Endothelial cell (in vitro differentiated cells): ENCODE measurements at regions not wholly inside any gene's neighbourhood (a gene's known extent, or its start where the extent isn't known, plus 50 kb on each side); places are given as distances from the start of the nearest gene placed in this dataset.

Experiments used
- DNase-seq: peaks from one replicate; pipeline ENCODE4 v3.0.0; 2021; ENCODE audit warnings: low spot score
- H3K27ac Mint-ChIP-seq: one replicate; pipeline ENCODE4 v1.8.0; 2021; ENCODE audit warnings: mixed read lengths, inconsistent platforms; ENCODE audit not compliant: unreplicated experiment
- H3K27me3 Mint-ChIP-seq: one replicate; pipeline ENCODE4 v1.8.0; 2021; ENCODE audit warnings: mild to moderate bottlenecking, moderate library complexity, mixed read lengths, inconsistent platforms; ENCODE audit not compliant: unreplicated experiment
- H3K36me3 Mint-ChIP-seq: one replicate; pipeline ENCODE4 v1.8.0; 2021; ENCODE audit warnings: mild to moderate bottlenecking, low read depth, mixed read lengths, inconsistent platforms; ENCODE audit not compliant: unreplicated experiment
- H3K4me1 Mint-ChIP-seq: one replicate; pipeline ENCODE4 v1.8.0; 2021; ENCODE audit warnings: mild to moderate bottlenecking, mixed read lengths, inconsistent platforms; ENCODE audit not compliant: unreplicated experiment
- H3K4me3 Mint-ChIP-seq: one replicate; pipeline ENCODE4 v1.8.0; 2021; ENCODE audit warnings: mild to moderate bottlenecking, mixed read lengths, inconsistent platforms; ENCODE audit not compliant: unreplicated experiment
- H3K9me3 Mint-ChIP-seq: one replicate; pipeline ENCODE4 v1.8.0; 2021; ENCODE audit warnings: mixed read lengths, inconsistent platforms; ENCODE audit not compliant: unreplicated experiment
- CTCF ChIP-seq: fragments of 200-600 bp; sonication (generic); IDR thresholded peaks from one replicate; pipeline ENCODE4 v1.5.0; 2021; ENCODE audit warnings: antibody characterized with exemption; ENCODE audit not compliant: unreplicated experiment

GRCh38 chr14:50021261-50022031 is 94.9 kb downstream of the VCPKMT start:
- Mint-ChIP-seq H3K4me1 (peaks cover 4% of the 10 kb centered on the region), H3K27me3 (no peaks in the 10 kb centered on the region), H3K4me3 (no peak overlapping the region), H3K27ac (no peak overlapping the region), H3K36me3 (peaks cover 13% of the 10 kb centered on the region), H3K9me3 (peaks cover 6% of the 10 kb centered on the region)
- DNase-seq = no peak
- TF ChIP-seq CTCF = no peak

GRCh38 chr14:50022661-50023060 is 93.7 kb downstream of the VCPKMT start:
- no peak for TF ChIP-seq CTCF
- Mint-ChIP-seq H3K4me3 (no peak overlapping the region), H3K36me3 (peaks cover 13% of the 10 kb centered on the region), H3K27ac (no peak overlapping the region), H3K27me3 (peaks cover 2% of the 10 kb centered on the region), H3K4me1 (peaks cover 4% of the 10 kb centered on the region), H3K9me3 (peaks cover 6% of the 10 kb centered on the region)
- no peak for DNase-seq

DNA sequence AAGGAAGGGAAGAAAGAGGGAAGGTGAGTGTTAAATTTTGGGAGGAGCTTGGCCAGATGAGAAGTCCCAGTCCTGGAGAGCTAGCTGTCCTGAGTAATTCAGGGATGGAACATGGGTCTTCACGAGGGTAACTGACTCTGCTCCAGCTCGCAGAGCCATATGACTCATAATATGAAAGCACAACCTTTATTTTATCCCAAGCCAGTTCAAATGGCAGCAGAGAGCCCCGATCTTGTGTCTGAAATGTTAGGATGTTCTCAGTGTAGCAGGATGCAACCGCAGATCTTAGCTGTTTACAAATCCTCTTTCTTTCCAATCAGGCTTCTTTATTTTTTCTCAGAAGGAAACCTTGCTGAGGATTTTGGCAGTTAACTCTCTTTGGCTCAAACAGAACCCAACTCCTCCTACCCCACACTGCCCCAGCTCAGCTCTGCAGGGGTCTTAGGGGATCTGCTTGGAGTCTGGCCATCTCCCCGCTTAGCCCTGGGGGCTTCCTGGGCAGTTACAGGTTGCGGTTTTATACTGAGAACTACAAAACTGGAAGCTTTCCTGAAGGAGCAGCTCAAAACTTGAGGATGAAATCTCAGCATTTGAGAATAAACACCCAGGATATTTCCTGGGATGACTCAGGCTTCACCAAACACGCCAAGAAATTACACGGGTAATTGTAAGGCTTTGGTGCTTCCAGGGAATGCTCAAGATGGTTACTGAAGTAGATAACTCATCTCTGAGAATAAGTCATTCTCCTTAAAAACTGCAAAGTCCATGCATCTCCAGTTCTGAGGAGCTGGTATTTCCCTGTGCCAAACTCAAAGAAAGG is 92.5 kb downstream of the VCPKMT start:
- no peak overlapping the region for H3K4me3 Mint-ChIP-seq
- H3K4me1 Mint-ChIP-seq = peaks cover 1% of the 10 kb centered on the region
- no peak overlapping the region for H3K27ac Mint-ChIP-seq
- no peak for TF ChIP-seq CTCF
- peaks cover 4% of the 10 kb centered on the region for H3K27me3 Mint-ChIP-seq
- peaks cover 16% of the 10 kb centered on the region for H3K36me3 Mint-ChIP-seq
- DNase-seq = no peak
- H3K9me3 Mint-ChIP-seq = peaks cover 6% of the 10 kb centered on the region

GRCh38 chr14:50025073-50025472 is 91.3 kb downstream of the VCPKMT start:
- peak overlapping the region; percentile 4 for H3K4me3 Mint-ChIP-seq
- peaks cover 10% of the 10 kb centered on the region for H3K36me3 Mint-ChIP-seq
- no peak for DNase-seq
- H3K4me1 Mint-ChIP-seq = no peaks in the 10 kb centered on the region
- no peak overlapping the region for H3K27ac Mint-ChIP-seq
- peaks cover 4% of the 10 kb centered on the region for H3K27me3 Mint-ChIP-seq
- TF ChIP-seq CTCF = no peak
- peaks cover 6% of the 10 kb centered on the region for H3K9me3 Mint-ChIP-seq

DNA sequence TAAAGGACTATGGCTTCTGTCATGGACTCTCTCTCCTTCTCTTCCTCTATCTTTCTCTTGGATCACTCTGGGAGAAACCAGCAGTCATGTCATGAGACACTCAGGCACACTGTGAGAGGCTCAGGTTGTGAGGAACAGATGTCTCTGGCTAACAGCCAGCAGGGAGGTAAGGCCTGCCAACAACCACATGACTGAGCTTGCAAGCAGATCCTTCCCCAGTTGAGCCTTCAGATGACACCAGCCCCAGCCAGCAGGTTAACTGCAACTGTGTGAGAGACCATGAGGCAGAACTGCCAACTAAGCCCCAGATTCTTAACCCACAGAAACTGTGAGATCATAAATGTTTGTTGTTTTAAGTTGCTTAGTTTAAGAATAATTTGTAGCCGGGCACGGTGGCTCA is 90.6 kb downstream of the VCPKMT start:
- H3K27me3 Mint-ChIP-seq = peaks cover 4% of the 10 kb centered on the region
- H3K36me3 Mint-ChIP-seq = peaks cover 10% of the 10 kb centered on the region
- H3K27ac Mint-ChIP-seq = no peak overlapping the region
- H3K4me3 Mint-ChIP-seq = peak overlapping the region; percentile 4
- peaks cover 6% of the 10 kb centered on the region for H3K9me3 Mint-ChIP-seq
- TF ChIP-seq CTCF = no peak
- DNase-seq = no peak
- H3K4me1 Mint-ChIP-seq = no peaks in the 10 kb centered on the region
